GM12874 (cell line): ENCODE measurements at regions not wholly inside any gene's neighbourhood (a gene's known extent, or its start where the extent isn't known, plus 50 kb on each side); places are given as distances from the start of the nearest gene placed in this dataset.

Experiments used
- TF ChIP-seq, protein P1 (sequence below): IDR thresholded peaks from 2 replicates; pipeline ENCODE4 v1.5.1; 2011; ENCODE audit warnings: low read depth, mild to moderate bottlenecking, control low read depth, low read length, moderate library complexity; ENCODE audit not compliant: insufficient read depth

GRCh38 chr9:18068900-18069299 is 405.1 kb upstream of the ADAMTSL1 start:
- TF ChIP-seq, protein P1, sequence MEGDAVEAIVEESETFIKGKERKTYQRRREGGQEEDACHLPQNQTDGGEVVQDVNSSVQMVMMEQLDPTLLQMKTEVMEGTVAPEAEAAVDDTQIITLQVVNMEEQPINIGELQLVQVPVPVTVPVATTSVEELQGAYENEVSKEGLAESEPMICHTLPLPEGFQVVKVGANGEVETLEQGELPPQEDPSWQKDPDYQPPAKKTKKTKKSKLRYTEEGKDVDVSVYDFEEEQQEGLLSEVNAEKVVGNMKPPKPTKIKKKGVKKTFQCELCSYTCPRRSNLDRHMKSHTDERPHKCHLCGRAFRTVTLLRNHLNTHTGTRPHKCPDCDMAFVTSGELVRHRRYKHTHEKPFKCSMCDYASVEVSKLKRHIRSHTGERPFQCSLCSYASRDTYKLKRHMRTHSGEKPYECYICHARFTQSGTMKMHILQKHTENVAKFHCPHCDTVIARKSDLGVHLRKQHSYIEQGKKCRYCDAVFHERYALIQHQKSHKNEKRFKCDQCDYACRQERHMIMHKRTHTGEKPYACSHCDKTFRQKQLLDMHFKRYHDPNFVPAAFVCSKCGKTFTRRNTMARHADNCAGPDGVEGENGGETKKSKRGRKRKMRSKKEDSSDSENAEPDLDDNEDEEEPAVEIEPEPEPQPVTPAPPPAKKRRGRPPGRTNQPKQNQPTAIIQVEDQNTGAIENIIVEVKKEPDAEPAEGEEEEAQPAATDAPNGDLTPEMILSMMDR = no peak

DNA sequence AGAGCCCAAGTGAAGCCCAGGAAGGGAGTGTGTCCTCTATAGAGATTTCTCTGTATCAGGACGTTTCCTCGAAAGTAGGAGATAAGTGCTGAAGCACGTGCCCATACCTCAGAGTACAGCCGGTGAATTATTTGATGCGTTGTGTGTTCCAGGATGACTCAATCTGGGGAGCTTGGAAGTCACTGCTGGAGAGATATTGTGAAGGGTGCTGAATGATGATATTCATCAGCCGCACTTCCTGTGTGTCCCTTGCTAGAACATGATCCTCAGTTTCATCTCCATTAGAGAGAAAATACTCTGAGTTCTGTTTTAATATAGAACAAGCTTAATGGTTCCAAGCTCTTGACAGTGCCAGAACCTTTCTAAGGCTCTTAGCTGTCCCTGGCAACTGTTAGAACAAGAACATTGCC is 402.3 kb upstream of the ADAMTSL1 start:
- TF ChIP-seq, protein P1 = no peak

- TF ChIP-seq, protein P1 = no peak
These were observed 401.0 kb upstream of the ADAMTSL1 start for GRCh38 chr9:18073002-18073401.

GRCh38 chr9:18074041-18074440 is 399.9 kb upstream of the ADAMTSL1 start:
- TF ChIP-seq, protein P1 = no peak

DNA sequence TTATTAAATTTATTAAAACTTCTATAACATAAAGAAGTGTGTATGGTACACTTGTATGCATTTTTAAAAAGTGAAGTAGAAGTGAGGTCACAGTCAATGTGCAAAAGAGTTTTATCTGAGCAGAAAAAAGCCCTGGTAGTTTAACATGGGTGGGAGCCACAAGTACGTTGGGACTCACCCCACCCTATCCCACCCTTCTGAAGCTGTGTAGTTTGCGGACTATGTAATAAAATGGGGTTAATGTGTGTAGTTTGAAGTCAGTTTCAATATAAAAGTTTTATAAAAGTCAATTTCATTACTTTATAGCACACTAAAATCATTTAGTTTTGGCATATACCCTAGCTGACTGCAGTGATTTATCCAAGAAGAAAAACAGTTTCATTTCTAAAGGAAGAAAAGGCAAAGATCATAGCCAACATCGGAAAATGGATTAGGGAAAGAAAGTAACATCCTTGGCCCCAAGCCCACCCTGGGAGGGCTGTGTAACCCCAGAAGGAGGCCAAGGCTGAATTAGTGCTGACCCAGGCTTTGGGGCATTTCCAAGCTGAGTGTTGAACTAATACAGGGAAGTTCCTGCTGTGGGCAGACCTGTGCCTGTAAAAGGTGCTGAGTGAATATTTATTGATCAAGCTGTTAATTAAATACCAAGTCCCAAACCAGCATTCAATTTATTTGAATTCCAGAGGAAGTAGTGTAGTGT is 398.6 kb upstream of the ADAMTSL1 start:
- TF ChIP-seq, protein P1 = no peak

- TF ChIP-seq, protein P1 = no peak
These were observed 395.8 kb upstream of the ADAMTSL1 start for GRCh38 chr9:18077941-18078678.

DNA sequence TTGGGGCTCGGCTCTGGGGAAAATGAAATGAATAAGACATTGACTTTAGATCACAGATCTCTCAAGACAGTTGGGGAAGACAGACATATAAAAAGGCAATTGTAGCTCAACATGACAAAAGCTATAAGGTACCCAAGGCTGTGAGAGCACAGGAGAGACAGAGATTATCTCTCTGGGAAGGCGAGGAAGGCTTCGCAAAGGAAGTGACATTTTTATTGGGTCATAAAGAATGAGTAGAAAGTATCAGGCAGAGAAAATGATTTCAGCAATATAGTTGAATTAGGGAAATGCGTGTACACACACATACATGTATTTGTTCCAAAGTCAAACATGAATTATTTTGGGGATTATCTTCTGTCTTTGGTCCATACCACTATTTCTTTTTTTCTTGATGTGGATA is 381.8 kb upstream of the ADAMTSL1 start:
- TF ChIP-seq, protein P1 = no peak
